T-helper 2 cell treated with Interferon-gamma antibody and Interleukin-4, amounts not matched to agents 100 ng/mL and 5 ng/mL, for 36 hours (primary cell): ENCODE measurements at regions not wholly inside any gene's neighbourhood (a gene's known extent, or its start where the extent isn't known, plus 50 kb on each side); places are given as distances from the start of the nearest gene placed in this dataset.

Experiments used
- intact Hi-C: fragments of 100-400 bp; cut with micrococcal nuclease; formaldehyde crosslinking; loops from one replicate; pipeline ENCODE4 v1.15.1; 2023

DNA sequence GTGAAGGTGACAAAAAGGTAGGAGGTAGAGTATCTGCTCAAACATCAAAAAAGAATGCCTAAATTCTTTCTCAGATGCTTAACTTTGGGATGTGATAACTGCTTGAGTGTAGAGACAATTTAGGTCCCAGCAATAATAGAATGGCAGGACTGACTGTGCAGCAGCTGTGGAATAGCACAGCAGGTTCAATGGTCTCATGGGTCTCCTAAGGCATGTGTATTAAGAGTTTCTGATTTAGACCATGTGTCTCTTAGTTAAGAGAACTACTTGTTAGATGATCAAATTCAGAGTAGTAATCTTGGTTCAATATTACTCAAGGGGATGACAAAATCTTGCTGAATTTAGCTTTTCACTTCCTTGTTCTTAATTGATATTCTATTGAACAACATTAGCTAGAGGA lies 72.0 kb downstream of the ALX1 start:
- intact Hi-C loops: no loop called here

DNA sequence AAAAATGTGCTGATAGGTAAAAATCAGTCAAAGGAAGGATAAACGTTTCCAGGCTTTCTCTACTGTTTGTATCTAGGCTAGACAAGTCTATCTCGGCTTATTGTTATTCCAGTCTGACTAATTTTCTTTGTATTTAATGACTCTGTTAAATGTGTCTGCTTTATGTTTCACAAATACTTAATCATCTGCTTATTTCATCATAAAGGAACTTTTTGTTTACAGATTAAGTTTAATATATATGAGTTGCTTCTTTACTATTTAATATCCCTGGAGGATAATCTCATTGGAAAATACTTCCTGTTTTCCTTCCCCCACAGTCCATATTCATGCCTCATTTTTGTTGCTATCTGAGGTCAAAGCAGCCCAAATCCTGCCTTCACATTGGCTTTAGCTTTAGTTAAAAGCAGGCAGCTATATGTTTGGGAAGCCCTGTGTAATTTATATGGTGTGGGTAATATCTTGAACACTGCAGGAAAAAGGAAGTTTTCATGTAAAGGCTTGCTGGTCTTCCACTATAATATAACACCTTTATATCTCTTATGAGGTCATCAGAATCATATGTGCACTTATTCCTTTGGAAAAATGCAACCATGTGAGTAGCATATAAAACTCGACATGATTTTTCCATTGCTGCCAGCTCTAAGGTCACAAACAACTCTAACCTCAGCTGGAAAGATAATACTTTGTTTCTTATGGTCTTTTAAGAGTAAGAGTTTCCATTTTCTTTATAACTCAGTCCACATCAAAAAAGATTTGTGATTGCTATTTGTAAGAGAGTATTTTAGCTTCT lies 76.8 kb downstream of the ALX1 start:
- intact Hi-C loops: no loop called here

GRCh38 chr12:85357609-85358008 lies 77.6 kb downstream of the ALX1 start:
- intact Hi-C loops: no loop called here

GRCh38 chr12:85358715-85359114 lies 78.7 kb downstream of the ALX1 start:
- intact Hi-C loops: no loop called here

- intact Hi-C loops: no loop called here
These were observed 83.6 kb downstream of the ALX1 start for GRCh38 chr12:85363382-85364190.

- intact Hi-C loops: no loop called here
These were observed 87.9 kb downstream of the ALX1 start for GRCh38 chr12:85367936-85368335.

- intact Hi-C loops: no loop called here
These were observed 89.5 kb downstream of the ALX1 start for GRCh38 chr12:85369365-85370154.

DNA sequence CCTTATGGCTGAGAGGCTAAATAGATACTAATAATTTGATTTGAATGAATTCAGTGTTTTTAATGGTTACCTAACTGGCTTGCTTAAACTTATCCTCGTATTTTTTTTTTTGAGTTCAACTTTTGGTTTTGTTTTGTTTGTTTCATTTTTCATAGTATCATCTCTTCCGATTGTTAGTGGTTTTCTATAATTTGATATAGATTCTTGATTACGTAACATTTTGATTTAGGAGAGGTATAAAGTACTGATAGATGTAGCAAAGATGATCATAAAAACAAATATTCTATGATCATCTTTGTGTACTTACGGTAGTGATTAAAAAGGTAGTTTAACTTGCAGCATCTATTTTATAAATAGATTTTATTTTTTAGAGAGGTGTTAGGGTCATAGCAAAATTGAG lies 93.0 kb downstream of the ALX1 start:
- intact Hi-C loops: no loop called here

- intact Hi-C loops: no loop called here
These were observed 95.0 kb downstream of the ALX1 start for GRCh38 chr12:85374981-85375380.

DNA sequence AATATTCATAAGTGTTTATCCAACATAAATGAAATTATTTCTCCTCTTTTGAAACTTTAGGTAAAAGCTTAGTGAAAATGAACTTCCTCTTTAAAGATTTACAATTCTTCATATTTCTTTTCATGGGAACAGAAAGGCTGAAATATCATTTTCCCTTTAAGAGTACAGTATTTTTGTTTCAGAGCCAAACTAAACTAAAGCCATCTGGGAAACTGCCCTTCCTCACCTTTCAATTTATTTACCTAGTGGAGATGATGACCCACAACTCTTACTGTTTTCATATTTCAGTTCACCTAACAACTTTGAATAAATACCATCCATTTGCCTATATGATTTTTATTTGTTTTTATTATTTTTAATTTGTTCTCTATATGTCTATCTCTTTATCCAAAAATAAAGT lies 105.4 kb downstream of the ALX1 start:
- intact Hi-C loops: no loop called here

GRCh38 chr12:85390266-85390665 lies 110.2 kb downstream of the ALX1 start:
- intact Hi-C loops: no loop called here

GRCh38 chr12:85392508-85392907 lies 112.5 kb downstream of the ALX1 start:
- intact Hi-C loops: no loop called here

DNA sequence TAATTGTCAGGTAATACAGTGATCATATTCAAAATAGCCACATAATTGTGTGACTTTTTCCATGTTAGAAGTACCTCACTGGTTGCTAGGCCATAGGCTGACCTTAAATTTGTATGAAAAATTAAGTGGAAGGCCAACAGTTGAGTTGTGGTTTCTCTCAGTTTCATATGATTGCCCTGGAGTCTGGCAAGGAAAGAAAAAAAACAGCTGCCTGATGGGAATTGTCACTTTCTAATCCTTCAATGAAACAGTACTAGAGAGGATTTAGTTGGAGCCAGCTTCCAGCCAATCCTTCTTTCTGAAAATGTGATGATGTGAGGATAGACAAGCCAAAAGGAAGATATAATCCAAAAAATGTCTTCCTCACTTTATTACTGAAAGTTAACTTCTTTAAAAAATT lies 113.6 kb downstream of the ALX1 start:
- intact Hi-C loops: no loop called here

DNA sequence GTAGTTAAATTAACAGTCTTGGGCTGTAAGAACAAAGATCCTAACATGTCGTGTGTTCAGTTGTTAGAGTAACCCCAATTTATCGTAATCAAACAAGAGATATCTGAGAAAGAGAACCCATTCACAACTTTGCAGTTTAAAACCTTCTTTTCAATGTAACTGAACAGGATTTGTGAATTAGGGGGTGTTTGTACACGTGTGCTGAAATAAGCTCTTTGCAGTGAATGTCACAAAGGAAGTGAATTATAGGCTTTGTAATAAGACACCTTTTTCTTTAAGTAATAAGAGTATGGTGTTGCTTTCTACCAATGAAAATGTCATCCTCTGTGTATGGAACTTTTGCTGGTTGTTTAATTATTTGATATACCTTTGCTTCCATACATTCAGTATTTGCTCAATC lies 114.0 kb downstream of the ALX1 start:
- intact Hi-C loops: no loop called here

GRCh38 chr12:85394809-85395208 lies 114.8 kb downstream of the ALX1 start:
- intact Hi-C loops: no loop called here

DNA sequence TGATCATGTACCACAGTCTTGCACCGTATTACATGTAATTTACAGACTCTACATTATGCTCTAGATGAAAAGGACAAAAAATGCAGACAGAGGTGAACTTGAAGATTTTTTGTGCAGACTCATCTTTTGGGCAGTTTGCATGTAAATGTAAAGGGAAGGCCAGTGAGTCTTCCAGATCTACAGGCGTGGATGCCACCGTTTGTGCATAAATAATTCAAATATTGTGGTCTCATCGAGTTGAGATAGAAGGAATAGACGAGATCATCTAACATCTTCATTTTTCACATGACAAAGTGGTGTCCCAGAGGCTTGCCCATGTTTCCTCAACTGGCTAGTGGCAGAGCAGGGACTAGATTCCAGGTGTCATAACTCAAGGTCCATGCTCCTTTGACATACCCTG lies 125.2 kb downstream of the ALX1 start:
- intact Hi-C loops: no loop called here

- intact Hi-C loops: no loop called here
These were observed 125.9 kb downstream of the ALX1 start for GRCh38 chr12:85405781-85406522.

DNA sequence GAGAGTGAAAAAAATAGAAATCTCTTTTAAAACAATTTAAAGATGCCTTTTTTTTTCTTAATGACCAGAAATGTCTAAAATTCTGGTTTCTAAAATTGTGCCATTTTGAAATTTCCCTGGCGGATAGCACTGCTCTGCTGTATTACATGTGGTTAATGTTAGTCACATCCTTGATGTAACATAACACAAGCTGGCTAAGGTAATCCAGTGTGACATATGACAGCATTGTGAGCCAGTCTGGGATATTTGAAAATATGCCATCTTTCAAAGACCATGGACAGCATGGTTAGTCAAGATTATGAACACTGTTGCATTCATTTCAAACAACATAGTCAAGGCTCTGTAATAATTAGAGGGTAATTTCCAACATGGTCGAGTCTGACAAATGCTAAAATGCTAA lies 133.2 kb downstream of the ALX1 start:
- intact Hi-C loops: no loop called here

DNA sequence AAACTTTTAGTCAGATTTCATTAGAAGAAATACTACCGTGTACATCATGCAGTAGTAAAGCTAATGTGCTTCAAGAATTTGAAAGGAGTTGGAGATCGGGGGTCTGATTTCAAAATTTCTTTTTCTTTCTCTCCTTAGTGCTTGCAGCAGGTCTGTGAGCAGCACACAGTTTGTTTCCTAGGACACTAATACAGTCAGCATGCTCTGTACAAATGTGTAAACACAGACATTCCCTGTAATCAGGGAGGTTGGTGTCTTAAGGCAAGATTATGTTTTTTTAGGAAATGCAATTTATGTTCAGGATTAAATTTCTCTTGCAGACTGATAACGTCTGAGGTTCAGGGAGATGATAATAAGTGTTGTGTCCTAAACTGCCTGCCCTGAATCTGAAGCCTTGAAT lies 142.7 kb downstream of the ALX1 start:
- intact Hi-C loops: no loop called here

GRCh38 chr12:85423947-85424346 lies 143.9 kb downstream of the ALX1 start:
- intact Hi-C loops: loop anchor here (2.0 kb wide), 1 partner anchor 449 kb away; no protein-coding TSS in a partner anchor
